ENCODE measurements at regions not wholly inside any gene's neighbourhood (a gene's known extent, or its start where the extent isn't known, plus 50 kb on each side); places are given as distances from the start of the nearest gene placed in this dataset.

- TF ChIP-seq EZH2 (IDR thresholded peaks at IDR 0.05; ENCODE audit: borderline replicate concordance, low read length) (no peak), CTCF (IDR thresholded peaks at IDR 0.05; ENCODE audit: low read length) (no peak)
- Histone ChIP-seq H3K4me2 (ENCODE audit: low read length) (no peak overlapping the region), H2AFZ (ENCODE audit: low read length) (no peak overlapping the region), H3K27ac (ENCODE audit: low read depth, low read length, poor library complexity, severe bottlenecking) (no peak overlapping the region), H3K79me2 (ENCODE audit: insufficient read depth, low read length) (no peaks in the 10 kb centered on the region), H3F3A (ENCODE audit: insufficient read depth, low read length) (no peaks in the 10 kb centered on the region), H3K4me3 (ENCODE audit: low read depth, low read length, poor library complexity, severe bottlenecking) (no peak overlapping the region), H3K27me3 (ENCODE audit: insufficient read depth, low read length) (no peaks in the 10 kb centered on the region), H3K9me2 (ENCODE audit: low read depth, low read length) (no peaks in the 10 kb centered on the region), H3K4me1 (ENCODE audit: insufficient read depth, low read length, severe bottlenecking) (no peaks in the 10 kb centered on the region), H3K9ac (ENCODE audit: low read length) (no peak overlapping the region), H3K9me3 (ENCODE audit: low read length) (no peaks in the 10 kb centered on the region), H3K36me3 (ENCODE audit: insufficient read depth, low read length) (no peaks in the 10 kb centered on the region), H4K20me1 (ENCODE audit: insufficient read depth, low read length) (no peaks in the 10 kb centered on the region)
These were observed 783.5 kb downstream of the STPG2 start for GRCh38 chr4:97359826-97360225.

DNA sequence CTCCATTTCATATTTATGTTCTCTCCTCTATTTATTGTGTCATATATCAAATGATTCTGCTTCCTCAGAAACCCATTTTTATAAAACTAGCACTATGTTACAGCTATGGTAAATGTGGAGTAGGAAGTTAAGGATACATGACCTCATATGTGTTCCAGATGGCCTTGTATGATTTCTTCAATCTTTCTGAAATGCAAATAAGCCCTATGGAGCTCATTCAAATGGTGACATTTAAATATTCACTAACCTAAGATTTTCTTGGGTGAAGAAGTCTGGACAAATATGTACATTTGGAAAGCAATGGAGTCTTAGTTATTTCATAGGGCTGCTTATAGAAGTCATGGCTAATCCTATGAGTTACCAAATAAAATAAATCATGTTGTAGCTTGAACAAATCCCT, 782.5 kb downstream of the STPG2 start:
- TF ChIP-seq CTCF (IDR thresholded peaks at IDR 0.05; ENCODE audit: low read length), result no peak

DNA sequence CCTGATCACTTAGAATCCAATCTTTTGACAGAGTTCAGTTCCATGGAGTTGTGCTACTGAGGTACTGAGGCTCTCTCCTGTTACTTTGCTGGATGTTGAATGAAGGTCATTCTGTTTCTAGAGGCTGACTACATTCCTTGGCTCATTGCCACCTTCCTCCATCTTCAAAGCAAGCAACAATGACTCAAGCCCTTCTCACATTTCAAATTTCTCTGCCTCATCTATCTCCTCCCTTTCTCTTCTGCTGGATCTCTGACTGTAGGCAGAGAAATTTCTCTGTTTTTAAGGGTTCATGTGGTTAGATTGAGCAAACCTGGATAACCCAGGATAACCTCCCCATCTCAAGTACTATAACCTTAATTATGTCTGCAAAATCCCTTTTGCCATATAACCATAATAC, 775.4 kb downstream of the STPG2 start:
- H3K27me3 ChIP-seq (ENCODE audit: insufficient read depth, low read length), result no peaks in the 10 kb centered on the region
- no peaks in the 10 kb centered on the region for H3K4me1 ChIP-seq (ENCODE audit: insufficient read depth, low read length, severe bottlenecking)
- no peak overlapping the region for H3K4me2 ChIP-seq (ENCODE audit: low read length)
- no peak overlapping the region for H3K27ac ChIP-seq (ENCODE audit: low read depth, low read length, poor library complexity, severe bottlenecking)
- H3K9me3 ChIP-seq (ENCODE audit: low read length), result no peaks in the 10 kb centered on the region
- H2AFZ ChIP-seq (ENCODE audit: low read length), result no peak overlapping the region
- H4K20me1 ChIP-seq (ENCODE audit: insufficient read depth, low read length), result no peaks in the 10 kb centered on the region
- H3K9me2 ChIP-seq (ENCODE audit: low read depth, low read length), result no peaks in the 10 kb centered on the region
- no peak overlapping the region for H3K9ac ChIP-seq (ENCODE audit: low read length)
- no peaks in the 10 kb centered on the region for H3K36me3 ChIP-seq (ENCODE audit: insufficient read depth, low read length)
- no peak overlapping the region for H3K4me3 ChIP-seq (ENCODE audit: low read depth, low read length, poor library complexity, severe bottlenecking)
- no peaks in the 10 kb centered on the region for H3K79me2 ChIP-seq (ENCODE audit: insufficient read depth, low read length)
- no peaks in the 10 kb centered on the region for H3F3A ChIP-seq (ENCODE audit: insufficient read depth, low read length)
- TF ChIP-seq CTCF (IDR thresholded peaks at IDR 0.05; ENCODE audit: low read length), result no peak
- TF ChIP-seq EZH2 (IDR thresholded peaks at IDR 0.05; ENCODE audit: borderline replicate concordance, low read length), result no peak

More for the DNA sequence above, 782.5 kb downstream of the STPG2 start:
- Histone ChIP-seq H3K9me2 (ENCODE audit: low read depth, low read length) (no peaks in the 10 kb centered on the region), H3K79me2 (ENCODE audit: insufficient read depth, low read length) (no peaks in the 10 kb centered on the region), H3K27ac (ENCODE audit: low read depth, low read length, poor library complexity, severe bottlenecking) (no peak overlapping the region), H3K9ac (ENCODE audit: low read length) (no peak overlapping the region), H3K4me2 (ENCODE audit: low read length) (no peak overlapping the region), H3K36me3 (ENCODE audit: insufficient read depth, low read length) (no peaks in the 10 kb centered on the region), H3F3A (ENCODE audit: insufficient read depth, low read length) (no peaks in the 10 kb centered on the region), H3K9me3 (ENCODE audit: low read length) (no peaks in the 10 kb centered on the region), H3K4me3 (ENCODE audit: low read depth, low read length, poor library complexity, severe bottlenecking) (no peak overlapping the region), H2AFZ (ENCODE audit: low read length) (no peak overlapping the region), H4K20me1 (ENCODE audit: insufficient read depth, low read length) (no peaks in the 10 kb centered on the region), H3K27me3 (ENCODE audit: insufficient read depth, low read length) (no peaks in the 10 kb centered on the region), H3K4me1 (ENCODE audit: insufficient read depth, low read length, severe bottlenecking) (no peaks in the 10 kb centered on the region)
